ENCODE measurements at regions not wholly inside any gene's neighbourhood (a gene's known extent, or its start where the extent isn't known, plus 50 kb on each side); places are given as distances from the start of the nearest gene placed in this dataset.
A peak's percentile ranks its signal among the peaks of the same experiment; 100 is the strongest.
"Not testable (repeated sequence)": the region's sequence is repeated elsewhere in the genome, so short reads cannot be mapped to it uniquely, and the experiment has no call there.

GRCh38 chr3:197404754-197405153, 106.3 kb upstream of the DLG1 start:
- no peak for DNase-seq

- no peak for DNase-seq
Measured at GRCh38 chr3:197404030-197404429, 105.6 kb upstream of the DLG1 start.

GRCh38 chr3:197402401-197402800, 104.0 kb upstream of the DLG1 start:
- DNase-seq = not testable (repeated sequence)

DNA sequence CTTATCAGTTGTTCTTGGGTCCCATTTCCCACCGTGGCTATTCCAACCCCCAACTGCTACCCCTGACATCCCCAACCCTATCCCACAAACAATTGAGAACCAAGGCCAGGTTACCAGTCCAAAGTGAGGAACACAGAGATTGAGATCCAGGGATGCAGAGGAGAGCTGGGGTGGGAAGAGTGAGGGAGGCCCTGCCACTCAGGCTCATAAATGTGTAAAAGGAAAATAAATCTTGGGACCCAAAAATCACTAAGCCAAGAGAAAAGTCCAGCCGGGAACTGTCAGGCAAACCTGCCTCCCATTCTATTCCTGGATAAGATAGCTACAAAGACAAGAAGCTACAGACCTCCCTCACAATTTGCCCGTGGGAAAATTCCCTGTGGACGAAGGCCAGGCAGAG, 101.1 kb upstream of the DLG1 start:
- no peak for DNase-seq

DNA sequence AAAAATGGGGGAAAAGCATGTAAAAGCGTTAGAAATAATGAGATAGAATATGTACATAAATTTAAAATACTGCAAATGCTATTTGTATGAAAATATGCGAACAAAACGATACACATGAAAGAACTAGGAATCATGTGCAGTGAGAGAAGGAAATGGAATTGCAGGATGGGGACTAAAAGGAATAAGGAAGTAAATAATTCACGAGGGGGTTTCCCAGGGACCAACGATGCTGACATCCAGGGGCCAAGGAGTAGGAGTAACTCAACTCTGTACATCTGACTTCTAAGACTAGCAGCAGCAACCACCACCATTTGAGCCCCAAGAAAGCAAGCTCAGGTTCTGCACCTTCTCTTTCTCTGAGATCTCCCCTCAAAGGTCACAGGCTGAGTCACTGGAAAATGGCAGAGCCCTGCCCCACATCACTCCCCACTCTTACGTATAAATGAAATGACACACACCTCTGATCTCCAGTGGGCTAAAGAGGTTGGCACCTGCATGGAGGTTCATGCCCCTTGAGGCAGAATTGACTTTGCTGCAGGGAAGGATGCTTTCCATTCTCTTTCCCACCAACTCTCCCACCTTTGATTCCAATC, 100.0 kb upstream of the DLG1 start:
- no peak for DNase-seq

DNA sequence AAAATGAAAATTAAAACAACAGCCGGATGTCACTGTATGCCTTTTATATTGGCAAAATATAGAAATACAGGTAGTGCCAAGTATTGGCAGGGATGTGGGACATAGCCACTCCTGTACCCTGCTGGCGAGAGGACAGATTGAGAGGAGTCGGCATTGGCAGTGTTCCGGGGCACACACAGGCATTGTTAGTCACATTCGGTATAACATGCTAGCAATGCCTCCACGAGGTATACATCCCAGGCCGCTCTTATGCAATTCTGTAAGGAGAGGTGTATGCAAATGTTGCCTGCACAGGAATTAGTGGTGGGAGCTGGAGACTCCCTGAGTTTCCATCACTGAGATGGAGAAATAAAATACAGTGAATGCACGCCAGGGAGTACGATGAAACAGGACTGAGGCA, 99.4 kb upstream of the DLG1 start:
- DNase-seq = no peak

DNA sequence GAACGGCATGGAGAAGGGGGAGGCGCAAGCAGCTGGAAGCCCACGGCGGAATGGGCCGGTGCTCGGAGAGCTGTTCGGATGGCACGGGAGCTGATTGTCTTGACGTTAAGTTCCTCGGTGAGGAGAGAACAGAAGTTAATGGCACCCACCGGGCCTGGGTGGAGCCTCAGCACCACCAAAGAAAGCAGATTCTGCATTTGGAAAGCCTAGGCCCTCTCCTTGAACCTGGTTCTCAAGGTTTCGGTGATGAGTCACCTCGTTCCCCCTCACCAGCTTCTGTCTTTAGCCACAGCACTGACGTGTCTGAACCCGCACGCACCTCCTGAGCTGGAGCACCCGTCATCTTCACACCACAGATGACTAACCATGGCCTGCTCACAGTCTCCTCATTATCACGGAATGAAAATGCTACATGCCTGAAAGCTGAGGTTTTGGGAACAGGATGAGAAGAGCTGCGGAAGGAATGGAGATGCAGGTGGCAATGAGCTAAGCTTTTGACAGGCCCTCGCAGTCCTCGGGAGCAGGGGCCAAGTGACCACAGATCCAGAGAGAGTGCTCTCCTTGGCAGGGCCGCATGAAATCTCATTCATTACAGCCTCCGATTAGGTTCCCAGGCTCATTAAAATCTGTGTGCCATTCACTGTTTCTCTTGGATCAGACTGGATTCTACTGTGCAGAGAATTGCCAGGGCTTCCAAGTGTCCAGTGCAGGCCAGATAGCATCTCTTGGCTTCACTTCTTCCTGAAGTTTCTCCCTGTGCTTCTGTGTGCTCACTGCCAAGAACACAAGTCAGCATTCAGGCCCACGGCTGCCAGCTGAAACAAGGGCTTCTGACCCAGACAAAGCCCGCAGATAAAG, 96.3 kb upstream of the DLG1 start:
- DNase-seq = peak in 1 of 5 donors; percentile 80

GRCh38 chr3:197394126-197394463, 95.7 kb upstream of the DLG1 start:
- not testable (repeated sequence) for DNase-seq

DNA sequence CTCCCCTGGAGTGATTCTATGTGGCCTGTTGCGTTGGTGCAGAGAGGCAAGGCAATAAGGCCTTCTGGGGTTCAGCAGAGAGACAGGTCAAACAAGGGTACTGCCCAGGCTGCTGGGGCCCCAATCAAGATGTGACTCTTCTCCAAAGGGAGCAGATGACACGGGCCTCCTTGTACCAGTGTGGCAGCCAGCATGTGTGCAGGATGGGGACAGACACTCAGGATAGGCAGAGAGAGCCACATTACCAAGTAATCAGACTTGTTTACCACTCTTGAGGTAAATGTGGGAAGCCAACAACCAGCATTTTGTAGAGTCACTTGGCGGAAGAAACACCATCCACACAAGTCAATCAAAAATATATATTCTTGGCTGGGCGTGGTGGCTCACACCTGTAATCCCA, 95.3 kb upstream of the DLG1 start:
- DNase-seq = peak in 1 of 5 donors; percentile 22

- no peak for DNase-seq
Measured at GRCh38 chr3:197392961-197393360, 94.5 kb upstream of the DLG1 start.

DNA sequence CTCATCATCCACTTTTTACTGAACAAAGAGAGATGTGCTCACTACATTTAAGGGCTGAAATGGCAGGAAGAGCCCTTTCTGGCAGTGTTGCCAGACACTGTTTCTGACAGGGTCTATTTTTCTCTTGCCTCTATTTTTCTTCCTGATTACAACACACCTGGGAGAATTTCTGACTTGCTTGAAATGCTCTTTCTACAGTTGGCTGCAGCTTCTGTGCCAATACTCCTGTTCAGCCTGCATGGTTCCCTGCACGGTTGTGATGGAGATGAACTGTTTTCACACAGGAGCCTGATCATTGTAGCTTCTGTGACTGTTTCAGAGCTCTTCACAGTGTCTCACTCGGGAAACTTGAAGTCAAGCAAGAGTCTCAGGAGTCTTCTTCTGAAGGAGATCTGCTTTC, 83.0 kb upstream of the DLG1 start:
- no peak for DNase-seq

- no peak for DNase-seq
Measured at GRCh38 chr3:197380786-197381185, 82.4 kb upstream of the DLG1 start.

DNA sequence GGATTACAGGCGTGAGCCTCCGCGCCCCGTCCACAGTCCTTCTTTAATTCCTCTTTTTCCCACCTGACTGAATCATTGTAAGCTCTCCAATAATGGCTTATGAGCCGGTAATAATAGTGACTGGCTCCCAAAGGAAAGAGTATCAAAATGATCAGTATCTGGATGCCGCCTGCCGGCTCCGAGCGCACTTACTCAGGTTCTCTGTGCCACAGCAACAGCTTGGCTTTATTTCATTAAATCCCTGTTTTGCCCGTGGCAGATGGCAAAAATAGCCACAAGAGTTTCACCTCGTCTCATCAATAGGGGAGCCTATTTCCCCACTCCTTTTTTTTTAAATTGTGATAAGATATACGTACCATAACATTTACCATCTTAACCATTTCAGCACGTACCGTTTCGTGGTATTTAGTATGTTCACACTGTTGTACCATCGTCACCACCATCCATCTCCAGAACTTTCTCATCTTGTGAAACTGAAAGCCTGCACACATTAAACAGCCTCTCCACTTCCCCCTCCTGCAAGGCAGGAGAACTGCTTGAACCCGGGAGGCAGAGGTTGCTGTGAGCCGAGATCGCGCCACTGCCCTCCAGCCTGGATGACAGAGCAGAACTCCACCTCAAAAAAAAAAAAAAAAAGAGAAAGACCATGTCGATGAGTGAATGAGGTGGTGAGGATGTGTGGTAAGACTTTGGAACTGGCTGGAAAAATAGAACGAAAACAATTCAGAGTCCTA, 80.7 kb upstream of the DLG1 start:
- DNase-seq = no peak

- no peak for DNase-seq
Measured at GRCh38 chr3:197376735-197377555, 78.5 kb upstream of the DLG1 start.

- no peak for DNase-seq
Measured at GRCh38 chr3:197376020-197376419, 77.6 kb upstream of the DLG1 start.

DNA sequence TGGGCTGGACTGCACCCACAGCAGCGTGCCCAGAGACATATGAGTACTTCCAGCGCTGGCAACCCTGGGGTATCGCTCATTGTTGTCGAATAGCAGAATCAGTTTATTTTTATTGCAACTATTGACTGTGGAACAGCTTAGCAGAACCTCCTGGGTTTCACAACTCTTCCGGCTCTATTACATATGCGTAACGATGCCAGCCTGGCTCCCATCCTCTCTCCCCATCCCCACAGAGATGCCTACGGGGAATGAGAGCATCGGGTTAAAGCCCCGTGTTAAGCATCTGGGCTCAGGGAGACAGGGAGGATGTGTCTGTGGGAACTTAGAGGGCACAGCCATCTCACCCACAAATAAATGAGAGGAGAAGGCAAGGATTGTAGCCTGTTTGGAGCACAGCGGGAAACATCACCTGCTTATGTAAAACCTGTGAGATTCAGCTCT, 76.6 kb upstream of the DLG1 start:
- DNase-seq = no peak

GRCh38 chr3:197373096-197373495, 74.7 kb upstream of the DLG1 start:
- DNase-seq = no peak

DNA sequence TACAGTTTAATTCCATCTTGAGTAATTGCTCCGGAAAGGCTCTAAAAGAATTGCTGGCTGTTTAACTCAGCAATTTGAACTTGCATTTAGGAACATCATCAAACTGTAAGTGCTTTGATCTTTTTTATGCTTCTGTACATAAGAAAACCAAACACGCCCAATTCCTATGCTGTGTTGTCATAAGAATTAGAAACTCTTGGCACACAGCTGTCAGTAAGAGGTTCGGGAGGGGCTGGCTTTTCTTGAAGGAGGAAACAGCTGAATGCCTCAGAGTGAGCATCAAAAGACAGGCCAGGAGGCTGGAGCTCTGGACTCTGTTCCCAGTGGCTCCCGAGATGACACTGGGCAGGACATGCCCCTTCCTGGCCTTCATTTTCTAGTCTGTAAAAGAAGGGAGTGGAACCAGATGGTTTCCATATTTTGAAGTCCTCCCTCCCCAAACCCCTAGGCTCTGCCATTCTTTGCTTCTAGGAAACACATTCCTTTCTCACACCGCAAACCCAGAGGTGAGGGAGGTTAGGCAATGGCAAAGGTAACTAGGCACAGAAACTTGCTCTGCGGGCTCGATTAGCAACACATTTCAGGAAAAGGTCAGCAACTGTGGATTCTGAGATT, 73.7 kb upstream of the DLG1 start:
- no peak for DNase-seq

- no peak for DNase-seq
Measured at GRCh38 chr3:197371591-197372046, 73.2 kb upstream of the DLG1 start.

GRCh38 chr3:197369545-197369944, 71.1 kb upstream of the DLG1 start:
- DNase-seq = no peak

- DNase-seq = no peak
Measured at GRCh38 chr3:197368821-197369220, 70.4 kb upstream of the DLG1 start.

GRCh38 chr3:197368330-197368729, 69.9 kb upstream of the DLG1 start:
- no peak for DNase-seq

All from T-helper 1 cell (primary cell).